ENCODE measurements at regions not wholly inside any gene's neighbourhood (a gene's known extent, or its start where the extent isn't known, plus 50 kb on each side); places are given as distances from the start of the nearest gene placed in this dataset.

GRCh38 chr3:17972030-17972429, 229.6 kb upstream of the TBC1D5 start:
- Histone ChIP-seq H2BK15ac (ENCODE audit: low read depth, low read length) (no peak overlapping the region), H3T11ph (ENCODE audit: low read length) (no peak overlapping the region), H3K79me2 (ENCODE audit: insufficient read depth, low read length) (no peaks in the 10 kb centered on the region), H3K4ac (ENCODE audit: low read depth, low read length) (no peak overlapping the region), H3K4me1 (ENCODE audit: insufficient read depth, low read length) (peaks cover 3% of the 10 kb centered on the region; the same call in 1 of the 2 replicates), H3K23me2 (ENCODE audit: insufficient read length, low read depth, low read length, poor library complexity, severe bottlenecking) (no peaks in the 10 kb centered on the region), H4K8ac (replicated peaks; ENCODE audit: insufficient read length, low read depth, low read length) (no peak overlapping the region), H2BK120ac (ENCODE audit: low read depth, low read length, poor library complexity, severe bottlenecking) (no peak overlapping the region), H3K9me3 (ENCODE audit: control insufficient read depth, low read depth, low read length) (no peaks in the 10 kb centered on the region), H4K5ac (ENCODE audit: insufficient read length, low read depth, low read length) (no peak overlapping the region), H2BK20ac (ENCODE audit: low read depth, low read length, poor library complexity, severe bottlenecking) (no peak overlapping the region), H2BK12ac (ENCODE audit: insufficient read length, low read depth, low read length) (no peak overlapping the region), H3K18ac (ENCODE audit: insufficient read length, low read depth, low read length) (no peak overlapping the region), H2AK5ac (ENCODE audit: insufficient read length, low read length) (no peak overlapping the region), H3K14ac (ENCODE audit: insufficient read depth, low read length) (no peak overlapping the region), H4K20me1 (ENCODE audit: control insufficient read depth, insufficient read depth, insufficient read length) (no peaks in the 10 kb centered on the region), H3K27ac (ENCODE audit: insufficient read length, low read depth, low read length) (no peak overlapping the region), H3K9ac (ENCODE audit: extremely low read depth, insufficient read length, low read length) (no peak overlapping the region), H3K23ac (ENCODE audit: insufficient read length, low read depth, low read length) (no peak overlapping the region), H2AFZ (ENCODE audit: low read length) (no peak overlapping the region), H3K79me1 (ENCODE audit: insufficient read depth, low read depth, low read length, poor library complexity, severe bottlenecking) (peaks cover 2% of the 10 kb centered on the region), H3K4me2 (ENCODE audit: insufficient read depth, insufficient read length, low read length) (no peak overlapping the region), H3K56ac (ENCODE audit: insufficient read length, low read depth, low read length) (no peak overlapping the region), H2BK5ac (ENCODE audit: insufficient read length, low read length) (no peak overlapping the region), H4K91ac (ENCODE audit: insufficient read length, low read depth, low read length) (no peak overlapping the region), H3K27me3 (ENCODE audit: insufficient read depth, low read length) (no peaks in the 10 kb centered on the region)
- H3K4me3 Mint-ChIP-seq, result no peak overlapping the region
- no peaks in the 10 kb centered on the region for H3K27me3 Mint-ChIP-seq (ENCODE audit: low read depth)
- no peaks in the 10 kb centered on the region for H3K9me3 Mint-ChIP-seq
- H3K4me1 Mint-ChIP-seq, result peaks cover 23 to 24% of the 10 kb centered on the region in 2 experiments
- no CpG with 5 or more reads among the region's 1 CpG for whole genome bisulfite sequencing (ENCODE audit: extremely low coverage, insufficient read length, low lambda C conversion rate)
- no peak for DNase-seq
- TF ChIP-seq CTCF (conservative IDR thresholded peaks at IDR 0.05), result no peak
- H3K36me3 Mint-ChIP-seq (ENCODE audit: insufficient read depth in 1 of 3, low read depth in 3 of 3), result no peaks in the 10 kb centered on the region
- H3K27ac Mint-ChIP-seq, result peak overlapping the region in 1 of 3 experiments; percentile 1; a peak in 2 of 7 replicates
